ENCODE measurements at regions not wholly inside any gene's neighbourhood (a gene's known extent, or its start where the extent isn't known, plus 50 kb on each side); places are given as distances from the start of the nearest gene placed in this dataset.
"Not testable (repeated sequence)": the region's sequence is repeated elsewhere in the genome, so short reads cannot be mapped to it uniquely, and the experiment has no call there.

DNA sequence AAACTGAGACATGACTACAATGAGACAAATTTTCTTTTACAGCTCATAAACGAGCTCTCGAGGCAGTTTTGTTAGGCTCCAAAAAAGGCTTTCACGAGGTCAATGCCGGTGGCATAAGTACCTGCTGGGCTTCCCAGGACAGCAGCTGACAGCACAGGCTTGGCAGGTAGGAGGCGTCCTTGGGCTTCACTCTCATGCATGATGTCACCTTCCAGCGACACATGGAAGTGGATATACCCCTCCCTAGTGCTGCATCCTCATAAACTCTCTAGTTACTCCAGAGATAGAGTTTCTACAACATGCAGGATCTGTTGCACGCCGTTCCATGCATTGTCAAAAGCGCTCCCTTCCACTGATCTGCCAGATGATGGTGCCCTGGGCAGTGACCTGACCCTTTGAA is 112.5 kb upstream of the PAXBP1 start:
- DNase-seq (ENCODE audit: low spot score), result peak; percentile 10

DNA sequence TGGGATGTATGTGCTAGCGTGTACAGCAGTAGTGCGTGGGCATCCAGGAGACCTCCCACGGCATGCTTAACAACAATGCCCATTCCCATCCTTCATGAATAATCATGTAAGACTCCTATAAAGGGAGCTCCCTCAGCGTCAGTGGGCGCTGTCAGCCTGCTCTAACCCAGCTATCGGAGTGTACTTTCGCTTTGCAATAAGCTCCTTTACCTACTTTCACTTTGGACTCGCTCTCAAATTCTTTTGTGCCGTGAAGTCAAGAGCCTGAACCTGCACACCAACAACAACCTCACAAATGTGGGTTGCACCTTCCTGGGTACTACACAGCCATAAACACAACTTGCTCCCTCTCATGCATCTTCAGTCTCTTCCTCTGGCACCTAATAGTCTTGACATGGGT is 114.8 kb upstream of the PAXBP1 start:
- DNase-seq (ENCODE audit: low spot score), result no peak

DNA sequence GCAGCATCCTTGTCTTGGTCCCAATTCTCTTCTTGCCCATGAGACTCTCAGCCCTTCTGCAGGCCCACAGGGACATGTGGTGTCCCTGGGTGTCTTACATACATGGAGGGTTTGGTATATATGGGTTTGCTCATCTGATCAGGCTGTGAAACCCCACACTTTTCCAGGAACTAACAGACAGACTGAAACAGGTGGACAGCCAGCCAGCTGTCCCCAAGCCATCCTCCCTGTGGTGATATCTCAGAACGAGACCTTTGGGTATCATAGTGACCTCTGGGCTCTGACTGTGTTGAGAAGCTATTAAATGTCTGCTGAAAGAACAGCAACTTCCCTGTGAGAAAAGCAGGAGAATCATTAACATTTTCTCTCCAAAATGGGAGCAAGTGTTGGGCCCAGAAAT is 115.5 kb upstream of the PAXBP1 start:
- DNase-seq (ENCODE audit: low spot score), result no peak

DNA sequence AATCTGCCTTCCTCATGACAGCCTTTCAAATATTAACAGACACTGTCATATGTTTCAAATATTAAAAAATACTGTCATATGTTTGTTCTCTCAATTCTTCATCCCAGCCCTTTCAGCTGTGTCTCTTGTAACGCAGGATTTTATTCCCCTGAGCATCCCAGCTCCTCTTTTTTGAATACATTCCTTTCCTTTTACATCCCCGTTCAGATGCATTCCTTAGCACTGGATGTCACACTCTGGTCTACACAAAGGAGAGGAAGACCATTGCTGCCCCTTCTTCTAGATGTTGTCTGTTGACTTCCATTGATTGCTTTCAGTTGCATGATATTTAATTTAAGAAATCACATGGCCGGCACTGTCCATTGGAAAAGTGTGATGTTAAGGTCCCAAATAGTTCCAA is 117.4 kb upstream of the PAXBP1 start:
- DNase-seq (ENCODE audit: low spot score), result no peak

DNA sequence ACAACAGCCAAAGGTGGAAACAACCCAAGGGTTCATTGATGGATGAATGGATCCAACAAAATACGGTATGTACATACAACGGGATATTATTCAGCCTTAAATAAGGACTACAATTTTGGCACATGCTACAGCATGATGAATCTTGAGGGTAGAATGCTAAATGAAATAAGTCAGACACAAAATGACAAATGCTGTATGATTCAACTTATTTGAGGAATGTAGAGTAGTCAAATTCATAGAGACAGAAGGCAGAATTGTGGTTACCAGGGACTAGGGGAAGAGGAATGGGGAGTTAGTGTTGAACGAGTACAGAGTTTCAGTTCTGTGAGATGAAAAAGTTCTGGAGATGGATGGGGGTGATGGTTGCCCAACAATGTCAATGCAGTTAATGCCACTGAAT is 118.0 kb upstream of the PAXBP1 start:
- DNase-seq (ENCODE audit: low spot score), result no peak

DNA sequence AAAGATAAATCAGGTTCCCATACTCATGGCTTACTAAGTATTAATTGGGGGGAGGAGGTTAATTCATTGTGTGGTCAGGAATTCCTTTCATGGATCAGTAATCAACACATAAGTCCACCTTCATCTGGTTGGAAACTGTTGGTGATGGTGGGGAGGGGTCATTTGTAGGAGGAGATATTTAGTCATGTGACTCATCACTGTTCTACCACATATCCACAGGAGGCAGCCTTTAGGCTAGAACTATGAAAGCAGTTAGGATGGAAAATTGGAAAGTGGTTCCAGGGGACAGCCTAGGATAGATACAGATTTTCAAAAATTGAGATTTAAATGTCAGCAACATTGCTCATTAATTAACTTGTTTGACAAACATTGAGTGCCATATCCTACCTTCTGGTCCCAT is 122.8 kb upstream of the PAXBP1 start:
- DNase-seq (ENCODE audit: low spot score), result no peak

DNA sequence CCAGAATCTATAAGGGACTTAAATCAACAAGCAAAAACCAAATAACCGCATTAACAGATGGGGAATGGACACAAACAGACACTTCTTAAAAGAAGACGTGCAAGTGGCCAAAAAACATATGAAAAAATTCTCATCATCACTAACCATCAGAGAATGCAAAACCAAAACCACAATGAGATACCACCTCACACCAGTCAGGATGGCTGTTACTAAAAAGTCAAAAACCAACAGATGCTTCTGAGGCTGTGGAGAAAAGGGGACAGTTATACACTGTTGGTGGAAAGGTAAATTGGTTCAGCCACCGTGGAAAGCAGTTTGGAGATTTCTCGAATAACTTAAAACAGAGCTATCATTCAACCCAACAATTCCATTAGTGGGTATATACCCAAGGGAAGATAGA is 124.9 kb upstream of the OLIG2 start:
- DNase-seq (ENCODE audit: low spot score), result no peak

DNA sequence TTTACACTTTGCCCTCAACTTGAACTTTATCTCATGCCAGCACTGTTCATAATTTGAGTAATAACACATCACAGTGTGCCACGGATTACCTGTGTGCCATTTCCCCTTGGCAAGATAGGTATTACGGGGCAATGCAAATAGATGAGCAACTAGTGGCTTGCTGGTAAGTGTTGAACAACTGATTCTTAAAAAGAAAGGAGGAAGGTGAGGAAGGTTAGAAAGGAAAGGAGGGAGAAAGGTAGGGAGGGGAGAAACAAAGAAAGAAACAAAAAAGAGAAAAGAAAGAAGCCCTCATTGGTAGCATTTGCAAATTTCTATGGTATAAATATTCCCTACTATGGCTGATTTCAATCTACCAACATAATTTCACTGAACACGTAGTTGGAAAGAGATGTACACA is 118.2 kb upstream of the OLIG2 start:
- DNase-seq (ENCODE audit: low spot score), result no peak

DNA sequence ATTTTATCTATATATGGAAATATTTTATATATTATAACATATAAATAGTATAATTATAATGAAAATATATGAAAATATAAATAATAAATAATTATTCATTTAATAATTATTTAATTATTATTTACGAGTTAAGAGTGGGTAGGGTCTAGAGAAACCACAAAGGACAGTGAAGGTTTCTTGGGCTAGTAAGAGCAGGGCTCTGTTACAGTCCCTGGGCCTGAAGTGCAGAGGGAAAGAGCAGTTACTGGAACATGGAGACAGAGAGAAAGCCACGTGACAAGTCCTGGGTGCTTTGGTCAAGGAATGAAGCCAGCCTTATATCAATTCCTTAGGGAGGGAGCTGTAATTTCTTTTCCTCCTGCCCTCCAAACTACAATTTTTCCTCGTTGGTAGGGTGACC is 117.2 kb upstream of the OLIG2 start:
- DNase-seq (ENCODE audit: low spot score), result no peak

DNA sequence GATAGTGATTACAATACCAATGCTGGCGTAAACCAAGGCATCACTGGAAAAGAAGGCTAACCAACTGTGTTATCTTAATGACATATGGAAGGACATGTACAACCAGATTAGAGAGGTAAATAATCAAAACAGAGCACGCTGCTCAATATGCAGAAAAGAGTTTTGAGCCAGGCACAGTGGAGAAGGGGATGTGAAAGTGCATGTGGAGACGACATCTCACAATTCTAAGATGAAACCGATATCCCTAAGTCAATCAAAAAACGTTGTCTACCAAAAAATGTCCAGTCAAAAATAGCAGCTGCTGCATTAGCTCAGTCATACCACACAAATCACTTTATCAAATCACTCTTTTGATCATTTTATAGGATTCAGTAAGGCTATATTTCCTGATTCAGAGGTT is 116.3 kb upstream of the OLIG2 start:
- DNase-seq (ENCODE audit: low spot score), result no peak

DNA sequence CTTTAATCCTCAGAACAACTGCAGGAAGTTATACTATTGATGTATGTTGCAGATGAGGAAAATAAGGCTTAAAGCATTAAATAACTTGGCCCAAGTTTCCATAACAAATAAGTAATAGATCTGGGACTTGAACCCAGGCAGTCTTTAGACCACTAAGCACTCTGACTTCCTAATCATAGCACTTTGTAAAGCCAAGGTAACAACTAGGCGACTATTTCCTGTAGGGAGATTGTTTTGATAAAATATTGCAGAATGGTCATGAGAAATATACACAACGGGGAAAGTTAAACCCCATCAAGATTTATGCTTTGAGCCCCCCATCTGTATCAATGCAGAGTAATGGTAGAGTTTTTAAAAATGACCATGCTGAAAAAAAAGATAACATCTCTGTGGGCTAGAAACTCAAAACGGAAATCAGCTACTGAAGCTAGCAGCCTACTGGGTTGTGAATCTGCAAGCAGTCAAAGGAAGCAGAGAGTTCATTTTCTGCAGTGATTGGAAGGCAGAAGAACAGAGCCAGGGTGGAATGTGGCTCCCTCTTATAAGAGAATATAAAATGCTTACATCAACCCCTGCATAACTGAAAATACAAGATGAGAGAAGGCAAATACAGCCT is 111.2 kb upstream of the OLIG2 start:
- no peak for DNase-seq (ENCODE audit: low spot score)

DNA sequence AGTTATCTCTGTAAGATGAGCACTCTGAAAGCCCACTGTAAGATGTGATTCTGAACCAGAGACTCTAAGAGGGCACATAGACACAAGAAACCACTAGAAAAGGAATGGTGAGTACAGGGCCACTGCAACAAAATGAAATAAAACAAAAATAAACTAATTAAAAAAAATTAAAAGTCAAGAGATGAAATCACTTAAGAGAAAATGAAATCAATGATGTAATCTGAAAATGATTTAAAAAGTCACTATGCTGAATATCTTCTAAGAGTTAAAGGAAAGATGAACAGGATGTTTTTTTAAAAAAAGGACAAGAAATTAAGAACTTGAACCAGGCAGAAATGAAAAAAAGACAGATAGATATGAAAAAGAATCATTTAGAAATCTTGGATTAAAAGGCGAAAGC is 110.6 kb upstream of the OLIG2 start:
- DNase-seq (ENCODE audit: low spot score), result no peak

DNA sequence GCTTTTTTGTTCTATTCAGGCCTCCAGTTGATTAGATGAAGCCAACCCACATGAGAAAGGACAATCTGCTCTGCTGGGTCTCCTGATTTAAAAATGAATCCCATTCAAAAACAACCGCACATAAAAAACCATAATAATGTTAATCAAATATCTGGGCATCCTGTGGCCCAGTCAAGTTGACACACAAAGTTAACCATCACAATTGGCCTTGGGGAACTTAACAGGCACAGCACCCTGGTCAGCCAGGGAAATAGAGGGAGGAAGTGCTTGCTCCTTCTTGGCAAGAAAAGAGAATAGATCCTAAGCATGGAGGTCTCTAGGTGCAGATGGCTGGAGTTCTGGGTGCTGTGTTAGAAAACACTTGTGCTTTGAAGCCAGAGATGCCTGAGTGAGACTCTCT is 109.6 kb upstream of the OLIG2 start:
- no peak for DNase-seq (ENCODE audit: low spot score)

DNA sequence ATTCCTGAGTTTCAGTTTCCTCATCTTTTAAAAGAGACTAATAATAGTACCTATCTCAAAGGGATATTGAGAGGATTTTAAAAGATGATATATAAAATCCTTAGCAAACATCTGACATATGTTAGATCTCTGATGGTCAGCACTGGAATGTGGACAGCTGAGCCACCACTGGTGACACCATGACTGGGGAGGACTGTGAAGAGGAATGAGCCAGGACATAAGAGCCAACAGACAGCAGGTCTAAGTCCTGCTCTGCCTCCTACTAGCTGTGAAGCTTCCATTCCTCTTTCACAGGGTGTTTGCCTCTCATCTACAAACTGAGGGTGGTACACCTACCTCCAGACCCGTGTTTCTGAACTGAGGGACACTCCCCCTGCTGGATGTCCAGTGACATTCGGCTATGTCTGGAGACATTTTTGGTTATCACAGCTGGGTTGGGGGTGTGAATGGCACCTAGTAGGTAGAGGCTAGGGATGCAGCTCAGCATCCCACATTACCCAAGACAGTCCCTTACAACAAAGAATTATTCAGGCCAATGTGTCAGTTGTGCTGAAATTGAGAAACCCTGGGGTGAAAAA is 109.1 kb upstream of the OLIG2 start:
- peak; percentile 20 for DNase-seq (ENCODE audit: low spot score)

DNA sequence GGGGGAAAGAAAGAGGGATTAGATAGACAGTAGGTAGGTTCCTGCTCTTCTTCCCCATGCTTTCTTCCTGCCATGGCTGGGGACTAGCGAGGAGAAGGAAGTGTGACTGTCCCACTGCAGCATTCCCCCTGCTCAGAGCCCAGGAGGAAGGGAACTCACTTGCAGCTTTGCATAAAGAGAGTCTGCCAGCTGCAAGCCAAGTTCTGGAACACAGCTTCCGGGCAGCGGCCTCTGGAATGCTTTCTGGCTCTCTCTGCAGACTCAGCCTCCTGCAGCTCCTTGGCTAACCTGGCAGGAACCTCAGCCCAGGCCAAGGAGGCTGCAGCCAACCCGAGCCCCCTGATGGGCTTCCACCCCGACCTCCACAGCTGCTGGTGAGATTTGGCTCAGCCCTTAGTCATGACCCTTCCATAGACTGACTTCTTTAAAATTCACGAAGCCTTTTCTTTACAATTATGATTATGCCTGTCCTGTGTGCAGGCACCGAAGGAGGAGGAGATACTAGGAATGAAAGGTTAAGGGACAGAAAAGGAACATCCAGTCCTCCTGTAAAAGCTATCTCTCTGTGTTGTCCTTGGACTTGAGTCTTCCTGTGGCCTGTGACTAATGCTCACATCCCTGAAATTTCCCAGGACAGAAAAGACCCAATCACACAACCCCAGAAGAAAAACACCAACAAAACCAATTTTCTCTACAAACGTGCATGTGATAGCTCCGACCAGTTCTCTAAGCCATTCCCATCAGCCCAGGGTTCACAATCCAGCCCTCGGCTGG is 108.2 kb upstream of the OLIG2 start:
- no peak for DNase-seq (ENCODE audit: low spot score)

DNA sequence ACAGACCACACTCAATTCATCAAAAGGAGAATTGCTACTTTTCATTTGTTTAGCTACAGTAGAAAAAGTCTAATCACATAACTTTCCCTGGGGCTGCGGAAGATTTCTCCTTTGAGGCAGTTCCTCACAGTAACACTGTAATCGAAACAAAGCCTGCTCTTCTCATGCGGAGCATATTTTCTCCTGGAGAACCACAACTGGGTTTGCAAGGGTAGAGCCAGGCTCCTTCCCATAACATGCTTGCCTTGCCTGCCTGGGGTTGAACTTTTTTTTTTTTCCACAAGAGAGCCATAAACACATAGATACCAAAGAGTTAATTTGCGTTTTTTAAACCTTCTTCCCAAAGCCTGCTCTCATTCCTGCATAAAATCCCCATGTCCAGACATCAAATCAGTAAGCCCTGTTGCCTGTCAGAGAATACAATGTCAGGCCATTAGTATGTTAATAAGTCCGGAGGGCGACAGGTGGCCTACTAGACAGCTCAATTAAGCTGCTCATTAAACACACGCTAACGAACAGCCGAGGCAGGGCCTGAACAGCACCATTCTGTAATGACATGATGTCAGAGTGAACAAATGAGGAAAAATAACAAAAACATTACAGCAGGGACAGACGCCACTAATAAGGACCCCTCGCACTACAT is 107.1 kb upstream of the OLIG2 start:
- DNase-seq (ENCODE audit: low spot score), result no peak

DNA sequence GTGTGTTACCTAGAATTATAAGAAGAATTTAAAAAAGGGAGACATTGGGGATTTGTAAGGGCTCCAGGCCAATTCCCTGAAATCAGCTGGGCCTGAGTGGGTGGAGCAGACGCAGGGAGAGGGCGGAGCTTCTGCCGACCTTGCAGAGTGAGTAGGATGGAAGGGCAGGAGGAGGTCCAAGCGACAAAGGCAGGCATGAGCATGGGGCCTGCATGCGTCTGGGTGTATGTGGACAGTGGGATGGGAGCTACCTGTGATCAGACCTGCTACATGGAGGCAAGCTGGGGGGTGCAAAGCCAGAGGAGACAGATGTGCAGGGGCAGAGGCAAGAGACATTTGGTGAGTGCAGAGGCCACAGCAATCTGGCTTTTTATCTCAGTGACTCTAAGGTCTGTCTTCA is 105.3 kb upstream of the OLIG2 start:
- no peak for DNase-seq (ENCODE audit: low spot score)

DNA sequence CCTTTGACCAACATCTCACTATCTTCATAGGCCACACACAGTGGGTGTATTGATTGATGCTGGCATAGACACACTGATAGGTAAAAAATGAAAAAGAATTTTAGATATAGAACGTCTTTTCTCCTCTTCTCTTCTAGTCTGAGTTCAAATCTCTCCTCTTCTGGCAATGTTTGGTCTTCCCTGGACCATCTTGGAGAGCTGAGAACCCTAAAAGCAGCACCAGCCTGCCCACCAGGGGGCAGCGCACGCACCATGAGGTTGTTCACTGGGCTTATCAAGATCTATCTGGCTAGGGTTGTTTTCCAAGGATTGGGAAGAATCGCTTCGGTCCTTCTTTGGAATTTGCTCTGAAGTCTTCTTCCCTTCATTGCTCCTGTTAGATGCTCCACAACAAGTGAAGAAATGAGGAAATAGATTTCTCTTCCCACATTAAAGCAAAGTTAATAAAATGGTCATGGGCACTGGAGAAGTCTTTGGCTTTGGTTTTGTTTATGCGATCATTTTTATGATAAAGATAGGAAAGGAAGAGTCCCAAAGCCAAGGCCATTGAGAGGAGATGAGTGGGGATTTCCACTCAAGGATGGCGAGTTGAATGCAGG is 104.0 kb upstream of the OLIG2 start:
- DNase-seq (ENCODE audit: low spot score), result peak; percentile 12

DNA sequence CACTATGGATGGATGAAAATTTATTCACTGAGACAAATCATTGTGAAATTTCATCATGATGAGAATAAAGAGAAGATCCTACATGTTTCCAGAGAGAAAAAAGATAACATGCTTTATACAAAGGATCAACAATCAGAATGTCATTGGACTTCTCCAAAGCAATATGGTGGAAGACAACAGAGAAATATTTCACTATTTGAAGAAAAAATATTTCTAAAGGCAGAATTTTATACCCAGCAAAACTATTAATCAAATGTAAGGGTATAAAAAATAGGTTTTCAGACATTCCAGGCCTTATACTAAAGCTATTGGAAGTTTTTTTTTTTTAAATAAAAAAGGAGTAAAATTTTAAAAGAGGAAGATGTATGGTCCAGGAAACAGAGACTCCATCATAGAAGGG is 100.6 kb upstream of the OLIG2 start:
- DNase-seq (ENCODE audit: low spot score), result no peak

DNA sequence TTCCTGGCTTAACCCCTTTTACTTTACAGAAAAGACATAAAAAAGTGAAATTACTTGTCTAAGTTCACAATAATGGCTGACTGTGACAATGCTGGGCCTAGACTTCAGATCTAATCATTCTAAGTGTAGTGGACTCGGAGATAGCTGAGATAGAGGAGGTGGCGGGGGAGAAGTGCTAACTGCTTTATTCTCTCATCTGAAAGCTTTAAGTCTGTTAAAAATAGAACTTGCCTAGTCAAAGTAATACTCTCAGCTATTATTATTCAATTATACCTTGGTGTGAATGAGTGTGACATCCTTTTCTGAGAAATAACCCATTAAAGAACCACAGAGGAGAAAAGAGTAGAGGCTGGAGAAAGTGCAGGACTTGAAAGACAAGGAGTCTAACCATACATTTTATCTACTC is 96.1 kb upstream of the OLIG2 start:
- DNase-seq (ENCODE audit: low spot score), result no peak

DNA sequence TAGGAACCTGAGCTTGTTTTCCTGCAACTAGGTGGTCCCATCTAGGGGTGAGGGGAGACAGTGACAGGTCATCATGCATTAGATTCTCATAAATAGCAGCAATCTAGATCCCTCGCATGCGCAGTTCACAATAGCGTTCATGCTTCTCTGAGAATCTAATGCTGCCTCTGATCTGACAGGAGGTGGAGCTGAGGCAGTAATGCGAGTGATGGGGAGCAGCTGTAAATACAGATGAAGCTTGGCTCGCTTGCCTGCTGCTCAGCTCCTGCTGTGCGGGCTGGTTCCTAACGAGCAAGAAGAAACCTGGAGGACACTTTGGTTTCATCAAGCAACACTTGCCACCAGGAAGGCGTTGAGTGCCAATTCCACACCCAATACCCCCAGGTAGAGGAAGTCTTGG is 95.1 kb upstream of the OLIG2 start:
- no peak for DNase-seq (ENCODE audit: low spot score)

DNA sequence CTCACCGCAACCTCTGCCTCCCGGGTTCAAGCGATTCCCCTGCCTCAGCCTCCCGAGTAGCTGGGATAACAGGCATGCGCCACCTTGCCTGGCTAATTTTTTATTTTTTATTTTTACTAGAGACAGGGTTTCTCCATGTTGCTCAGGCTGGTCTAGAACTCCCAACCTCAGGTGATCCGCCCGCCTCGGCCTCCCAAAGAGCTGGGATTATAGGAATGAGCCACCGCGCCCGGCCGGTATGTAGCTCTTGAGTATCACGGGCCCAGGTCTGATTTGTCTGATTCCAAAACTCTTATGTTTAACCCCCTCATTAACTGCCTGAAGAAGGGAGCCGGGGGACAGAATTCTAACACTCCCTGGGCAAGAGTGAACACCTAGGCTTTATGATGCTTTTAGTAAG is 91.7 kb upstream of the OLIG2 start:
- DNase-seq (ENCODE audit: low spot score), result not testable (repeated sequence)

DNA sequence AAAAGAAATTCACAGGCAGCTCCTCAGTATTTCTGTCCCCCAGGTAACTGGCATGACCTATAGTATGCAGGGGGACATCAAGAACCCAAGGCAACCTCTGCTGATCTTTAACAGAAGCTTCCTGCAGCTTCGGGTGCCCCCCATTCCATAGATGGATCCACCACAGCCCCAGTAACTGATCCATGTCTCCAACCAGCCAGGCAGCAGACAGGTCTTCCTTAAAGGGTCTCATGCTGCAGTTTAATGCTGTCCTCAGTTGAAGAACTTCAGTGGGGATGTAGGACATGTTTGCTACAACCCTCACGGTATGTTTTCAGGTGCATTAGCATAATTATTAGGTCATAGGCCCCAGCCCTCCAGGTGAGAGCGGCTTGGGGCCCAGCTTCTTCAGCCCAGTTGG is 90.9 kb upstream of the OLIG2 start:
- no peak for DNase-seq (ENCODE audit: low spot score)

Measured in HuH-7 (cell line).